ENCODE measurements at regions not wholly inside any gene's neighbourhood (a gene's known extent, or its start where the extent isn't known, plus 50 kb on each side); places are given as distances from the start of the nearest gene placed in this dataset.

- Histone ChIP-seq H3K36me3 (ENCODE audit: control insufficient read depth, insufficient read depth, low read length) (no peaks in the 10 kb centered on the region), H3K4me1 (ENCODE audit: control insufficient read depth, insufficient read depth, low read length) (no peaks in the 10 kb centered on the region), H3K27ac (ENCODE audit: low read depth, low read length) (no peak overlapping the region), H3K4me3 (ENCODE audit: low read length) (no peak overlapping the region), H3K27me3 (ENCODE audit: control insufficient read depth, insufficient read depth, low read length) (no peaks in the 10 kb centered on the region), H3K9ac (ENCODE audit: low read length) (no peak overlapping the region)
These were observed 638.0 kb upstream of the MKI67 start for GRCh38 chr10:128764190-128764589.

GRCh38 chr10:128766915-128767314, 640.7 kb upstream of the MKI67 start:
- Histone ChIP-seq H3K27ac (ENCODE audit: low read depth, low read length) (no peak overlapping the region), H3K9ac (ENCODE audit: low read length) (no peak overlapping the region), H3K36me3 (ENCODE audit: control insufficient read depth, insufficient read depth, low read length) (no peaks in the 10 kb centered on the region), H3K4me3 (ENCODE audit: low read length) (no peak overlapping the region), H3K4me1 (ENCODE audit: control insufficient read depth, insufficient read depth, low read length) (no peaks in the 10 kb centered on the region), H3K27me3 (ENCODE audit: control insufficient read depth, insufficient read depth, low read length) (no peaks in the 10 kb centered on the region)

- Histone ChIP-seq H3K36me3 (ENCODE audit: control insufficient read depth, insufficient read depth, low read length) (no peaks in the 10 kb centered on the region), H3K4me3 (ENCODE audit: low read length) (no peak overlapping the region), H3K4me1 (ENCODE audit: control insufficient read depth, insufficient read depth, low read length) (no peaks in the 10 kb centered on the region), H3K27ac (ENCODE audit: low read depth, low read length) (no peak overlapping the region), H3K9ac (ENCODE audit: low read length) (no peak overlapping the region), H3K27me3 (ENCODE audit: control insufficient read depth, insufficient read depth, low read length) (no peaks in the 10 kb centered on the region)
These were observed 648.8 kb upstream of the MKI67 start for GRCh38 chr10:128774979-128775378.

GRCh38 chr10:128775743-128776142, 649.5 kb upstream of the MKI67 start:
- Histone ChIP-seq H3K9ac (ENCODE audit: low read length) (no peak overlapping the region), H3K36me3 (ENCODE audit: control insufficient read depth, insufficient read depth, low read length) (no peaks in the 10 kb centered on the region), H3K4me1 (ENCODE audit: control insufficient read depth, insufficient read depth, low read length) (no peaks in the 10 kb centered on the region), H3K4me3 (ENCODE audit: low read length) (no peak overlapping the region), H3K27me3 (ENCODE audit: control insufficient read depth, insufficient read depth, low read length) (no peaks in the 10 kb centered on the region), H3K27ac (ENCODE audit: low read depth, low read length) (no peak overlapping the region)

GRCh38 chr10:128776673-128777252, 650.5 kb upstream of the MKI67 start:
- Histone ChIP-seq H3K27ac (ENCODE audit: low read depth, low read length) (no peak overlapping the region), H3K4me3 (ENCODE audit: low read length) (no peak overlapping the region), H3K9ac (ENCODE audit: low read length) (no peak overlapping the region), H3K36me3 (ENCODE audit: control insufficient read depth, insufficient read depth, low read length) (no peaks in the 10 kb centered on the region), H3K4me1 (ENCODE audit: control insufficient read depth, insufficient read depth, low read length) (no peaks in the 10 kb centered on the region), H3K27me3 (ENCODE audit: control insufficient read depth, insufficient read depth, low read length) (no peaks in the 10 kb centered on the region)

GRCh38 chr10:128777342-128777741, 651.1 kb upstream of the MKI67 start:
- no peaks in the 10 kb centered on the region for H3K27me3 ChIP-seq (ENCODE audit: control insufficient read depth, insufficient read depth, low read length)
- H3K9ac ChIP-seq (ENCODE audit: low read length) = no peak overlapping the region
- no peaks in the 10 kb centered on the region for H3K4me1 ChIP-seq (ENCODE audit: control insufficient read depth, insufficient read depth, low read length)
- H3K27ac ChIP-seq (ENCODE audit: low read depth, low read length) = no peak overlapping the region
- H3K4me3 ChIP-seq (ENCODE audit: low read length) = no peak overlapping the region
- H3K36me3 ChIP-seq (ENCODE audit: control insufficient read depth, insufficient read depth, low read length) = no peaks in the 10 kb centered on the region

- H3K4me3 ChIP-seq (ENCODE audit: low read length) = no peak overlapping the region
- no peak overlapping the region for H3K9ac ChIP-seq (ENCODE audit: low read length)
- no peaks in the 10 kb centered on the region for H3K27me3 ChIP-seq (ENCODE audit: control insufficient read depth, insufficient read depth, low read length)
- no peaks in the 10 kb centered on the region for H3K36me3 ChIP-seq (ENCODE audit: control insufficient read depth, insufficient read depth, low read length)
- H3K27ac ChIP-seq (ENCODE audit: low read depth, low read length) = no peak overlapping the region
- no peaks in the 10 kb centered on the region for H3K4me1 ChIP-seq (ENCODE audit: control insufficient read depth, insufficient read depth, low read length)
These were observed 653.2 kb upstream of the MKI67 start for GRCh38 chr10:128779416-128779815.

- no peaks in the 10 kb centered on the region for H3K36me3 ChIP-seq (ENCODE audit: control insufficient read depth, insufficient read depth, low read length)
- H3K9ac ChIP-seq (ENCODE audit: low read length) = no peak overlapping the region
- no peak overlapping the region for H3K4me3 ChIP-seq (ENCODE audit: low read length)
- H3K27me3 ChIP-seq (ENCODE audit: control insufficient read depth, insufficient read depth, low read length) = no peaks in the 10 kb centered on the region
- H3K4me1 ChIP-seq (ENCODE audit: control insufficient read depth, insufficient read depth, low read length) = no peaks in the 10 kb centered on the region
- H3K27ac ChIP-seq (ENCODE audit: low read depth, low read length) = no peak overlapping the region
These were observed 654.0 kb upstream of the MKI67 start for GRCh38 chr10:128780156-128780761.

- Histone ChIP-seq H3K4me1 (ENCODE audit: control insufficient read depth, insufficient read depth, low read length) (no peaks in the 10 kb centered on the region), H3K27ac (ENCODE audit: low read depth, low read length) (no peak overlapping the region), H3K36me3 (ENCODE audit: control insufficient read depth, insufficient read depth, low read length) (no peaks in the 10 kb centered on the region), H3K4me3 (ENCODE audit: low read length) (no peak overlapping the region), H3K27me3 (ENCODE audit: control insufficient read depth, insufficient read depth, low read length) (no peaks in the 10 kb centered on the region), H3K9ac (ENCODE audit: low read length) (no peak overlapping the region)
These were observed 655.4 kb upstream of the MKI67 start for GRCh38 chr10:128781637-128782036.

GRCh38 chr10:128784444-128784843, 658.2 kb upstream of the MKI67 start:
- H3K9ac ChIP-seq (ENCODE audit: low read length) = no peak overlapping the region
- no peak overlapping the region for H3K27ac ChIP-seq (ENCODE audit: low read depth, low read length)
- no peaks in the 10 kb centered on the region for H3K36me3 ChIP-seq (ENCODE audit: control insufficient read depth, insufficient read depth, low read length)
- H3K27me3 ChIP-seq (ENCODE audit: control insufficient read depth, insufficient read depth, low read length) = no peaks in the 10 kb centered on the region
- no peak overlapping the region for H3K4me3 ChIP-seq (ENCODE audit: low read length)
- H3K4me1 ChIP-seq (ENCODE audit: control insufficient read depth, insufficient read depth, low read length) = no peaks in the 10 kb centered on the region

- H3K36me3 ChIP-seq (ENCODE audit: control insufficient read depth, insufficient read depth, low read length) = no peaks in the 10 kb centered on the region
- no peak overlapping the region for H3K27ac ChIP-seq (ENCODE audit: low read depth, low read length)
- no peaks in the 10 kb centered on the region for H3K27me3 ChIP-seq (ENCODE audit: control insufficient read depth, insufficient read depth, low read length)
- no peak overlapping the region for H3K4me3 ChIP-seq (ENCODE audit: low read length)
- H3K9ac ChIP-seq (ENCODE audit: low read length) = no peak overlapping the region
- no peaks in the 10 kb centered on the region for H3K4me1 ChIP-seq (ENCODE audit: control insufficient read depth, insufficient read depth, low read length)
These were observed 666.4 kb upstream of the MKI67 start for GRCh38 chr10:128792426-128793140.

GRCh38 chr10:128793726-128794655, 667.8 kb upstream of the MKI67 start:
- Histone ChIP-seq H3K36me3 (ENCODE audit: control insufficient read depth, insufficient read depth, low read length) (no peaks in the 10 kb centered on the region), H3K4me3 (ENCODE audit: low read length) (no peak overlapping the region), H3K27ac (ENCODE audit: low read depth, low read length) (no peak overlapping the region), H3K27me3 (ENCODE audit: control insufficient read depth, insufficient read depth, low read length) (no peaks in the 10 kb centered on the region), H3K4me1 (ENCODE audit: control insufficient read depth, insufficient read depth, low read length) (no peaks in the 10 kb centered on the region), H3K9ac (ENCODE audit: low read length) (no peak overlapping the region)
